HS-27A (cell line): ENCODE measurements at regions not wholly inside any gene's neighbourhood (a gene's known extent, or its start where the extent isn't known, plus 50 kb on each side); places are given as distances from the start of the nearest gene placed in this dataset.
"Not testable (repeated sequence)": the region's sequence is repeated elsewhere in the genome, so short reads cannot be mapped to it uniquely, and the experiment has no call there.

ENCODE experiments used
- DNase-seq: peaks from one replicate; pipeline ENCODE4 v3.0.0-alpha.2; 2012; ENCODE audit warnings: low read depth, missing footprints

DNA sequence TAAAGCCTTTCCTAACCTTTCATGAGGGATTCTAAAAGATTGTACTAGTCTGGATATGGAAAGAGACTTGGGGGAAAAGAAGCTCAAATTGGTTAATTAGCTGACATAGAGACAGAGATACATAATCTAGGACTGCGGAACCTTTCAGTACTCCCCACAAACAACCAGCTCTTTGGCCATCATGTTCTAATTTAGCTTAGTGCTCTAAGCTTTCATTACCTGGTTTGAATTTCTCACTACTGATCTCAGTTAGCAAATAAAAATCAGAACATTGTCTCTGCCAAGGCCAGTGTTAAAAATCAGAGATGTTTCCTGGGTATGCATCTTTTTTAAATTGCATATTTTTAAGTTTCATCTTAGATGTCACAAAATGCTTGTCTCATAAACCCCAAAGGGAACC is 254.4 kb downstream of the GLUD2 start:
- no peak for DNase-seq

DNA sequence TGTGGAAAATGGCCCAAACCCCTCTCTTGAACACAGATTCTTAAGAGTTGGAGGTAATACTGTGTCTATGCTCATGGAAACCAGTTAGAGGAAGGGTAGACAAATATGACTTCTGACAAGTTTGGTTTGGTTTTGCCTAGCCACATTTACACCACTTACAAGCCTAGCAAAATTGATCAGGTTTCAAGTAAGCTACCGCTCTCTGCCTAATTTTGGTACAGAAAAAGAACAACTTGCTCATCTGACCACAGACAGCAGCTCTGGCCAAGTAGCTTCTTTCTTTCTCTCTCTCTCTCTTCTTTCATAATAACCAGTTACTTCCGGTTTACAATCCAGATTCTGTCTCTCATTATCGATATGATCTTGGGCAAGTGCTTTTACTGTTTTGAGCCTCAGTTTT is 260.0 kb downstream of the GLUD2 start:
- no peak for DNase-seq

DNA sequence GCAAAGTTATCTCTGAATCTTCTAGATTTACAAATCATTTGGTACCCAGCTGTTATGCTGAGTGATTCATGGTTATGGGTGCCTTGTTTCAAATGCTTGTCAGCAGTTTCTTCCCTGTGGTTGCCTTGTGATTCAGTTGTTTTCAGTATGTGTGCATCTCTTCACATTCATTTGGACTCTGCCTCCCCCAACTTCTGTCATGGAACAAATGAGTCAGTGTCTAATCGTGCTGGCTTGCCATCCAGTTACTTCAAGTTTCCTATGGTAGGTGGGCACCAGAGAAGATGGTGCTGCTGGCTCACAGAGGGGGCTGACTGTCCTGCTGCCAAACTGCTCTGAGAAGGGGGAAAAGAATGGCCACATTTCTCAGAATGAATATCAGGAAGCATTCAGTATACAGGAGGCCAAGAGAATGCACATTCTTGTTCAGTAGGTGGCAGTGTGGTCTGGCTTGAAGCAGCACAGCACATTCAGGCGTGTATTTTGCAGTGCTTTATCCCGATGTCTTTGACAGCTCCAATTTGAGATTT is 260.9 kb downstream of the GLUD2 start:
- DNase-seq, result no peak

DNA sequence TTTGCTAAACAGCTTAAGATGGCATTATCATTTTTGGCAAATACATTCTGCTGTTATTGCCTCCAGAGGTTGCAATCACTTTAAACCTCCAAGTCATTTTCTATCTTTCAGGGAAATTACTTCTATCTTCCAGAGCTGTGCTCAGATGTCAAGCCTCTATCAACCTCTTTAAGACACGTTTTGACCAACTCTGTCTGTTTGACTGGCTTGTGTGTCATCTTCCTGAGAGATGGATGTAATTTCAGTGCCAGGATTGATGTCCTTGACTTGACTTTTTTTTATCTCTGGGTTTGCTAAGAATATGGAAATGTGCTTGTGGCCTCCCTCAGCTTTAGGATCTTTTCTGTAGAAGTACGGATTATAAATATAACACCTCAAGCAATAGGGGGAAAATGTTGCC is 263.4 kb downstream of the GLUD2 start:
- no peak for DNase-seq

DNA sequence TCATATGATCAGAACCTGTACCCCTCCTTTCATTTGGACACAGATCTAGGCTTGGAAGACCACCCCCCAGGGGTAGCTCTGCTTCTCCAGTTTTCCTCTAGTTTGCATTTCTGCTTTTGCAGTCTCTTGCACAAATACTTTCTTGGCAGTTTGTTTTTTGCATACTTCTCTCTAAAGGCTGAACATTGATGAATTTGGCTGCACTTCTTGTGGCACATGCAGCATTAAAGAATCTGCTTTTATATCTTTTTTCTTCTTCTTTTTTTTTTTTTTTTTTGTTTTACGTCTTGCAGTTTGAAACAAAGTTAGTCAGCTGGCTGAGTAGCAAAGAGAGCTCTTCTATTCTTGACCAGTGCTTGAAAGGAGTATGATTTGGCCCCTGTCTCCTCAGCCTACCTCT is 273.0 kb downstream of the GLUD2 start:
- no peak for DNase-seq

DNA sequence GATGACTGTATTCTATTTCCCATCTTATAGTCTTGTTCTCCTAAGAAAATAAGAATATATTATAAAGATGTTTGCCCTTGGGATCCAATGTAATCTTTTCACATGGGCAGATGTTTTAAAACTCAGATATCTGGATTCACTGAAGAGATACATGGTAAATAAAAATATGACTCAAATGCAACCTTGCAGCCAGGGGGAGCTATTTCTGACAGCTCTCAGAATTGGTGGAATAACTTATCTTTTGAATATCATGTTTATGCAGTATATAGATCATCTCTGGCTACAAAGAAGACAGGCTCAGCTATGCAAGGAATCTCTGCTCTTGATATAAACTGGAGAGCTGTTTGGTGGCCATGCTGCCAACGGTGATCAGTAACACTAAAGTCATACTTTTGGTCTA is 274.7 kb downstream of the GLUD2 start:
- no peak for DNase-seq

DNA sequence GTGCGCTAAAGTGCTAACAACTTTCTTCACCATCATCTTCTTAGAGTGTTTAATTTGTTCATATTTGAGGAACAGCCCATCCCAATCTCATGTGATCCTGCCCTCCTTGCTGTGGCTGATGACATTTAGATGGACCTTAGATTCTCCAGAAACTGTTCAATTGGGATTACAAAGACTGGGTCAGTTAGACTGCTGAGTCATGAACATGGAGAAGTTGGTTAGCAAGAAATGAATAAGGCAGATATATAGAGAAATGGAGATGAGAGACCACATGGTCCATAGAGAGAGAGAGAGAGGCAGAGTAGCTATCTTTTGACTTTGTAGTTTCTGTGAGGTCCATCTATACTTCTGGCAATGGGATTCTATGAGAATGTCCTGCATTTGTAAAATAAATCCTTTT is 275.9 kb downstream of the GLUD2 start:
- DNase-seq, result no peak

DNA sequence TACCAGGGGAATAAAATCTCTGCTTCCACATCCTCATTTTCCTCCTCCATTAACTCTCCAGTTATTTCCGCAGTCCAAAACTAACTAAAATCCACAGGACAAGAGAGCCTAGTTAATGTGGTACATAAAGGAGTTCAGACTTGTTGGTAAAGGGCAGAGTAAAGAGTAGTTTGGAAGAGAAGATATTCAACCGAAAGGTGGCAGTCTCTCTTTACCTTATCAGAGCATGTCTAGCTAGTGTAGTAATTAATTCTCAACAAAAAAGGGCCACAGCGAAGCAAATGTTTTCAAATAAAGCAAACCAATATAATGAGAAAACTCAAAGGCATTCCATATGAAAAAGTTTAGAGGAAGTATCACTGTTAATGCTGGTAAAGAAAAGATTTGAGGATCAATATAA is 286.5 kb downstream of the GLUD2 start:
- DNase-seq, result no peak

DNA sequence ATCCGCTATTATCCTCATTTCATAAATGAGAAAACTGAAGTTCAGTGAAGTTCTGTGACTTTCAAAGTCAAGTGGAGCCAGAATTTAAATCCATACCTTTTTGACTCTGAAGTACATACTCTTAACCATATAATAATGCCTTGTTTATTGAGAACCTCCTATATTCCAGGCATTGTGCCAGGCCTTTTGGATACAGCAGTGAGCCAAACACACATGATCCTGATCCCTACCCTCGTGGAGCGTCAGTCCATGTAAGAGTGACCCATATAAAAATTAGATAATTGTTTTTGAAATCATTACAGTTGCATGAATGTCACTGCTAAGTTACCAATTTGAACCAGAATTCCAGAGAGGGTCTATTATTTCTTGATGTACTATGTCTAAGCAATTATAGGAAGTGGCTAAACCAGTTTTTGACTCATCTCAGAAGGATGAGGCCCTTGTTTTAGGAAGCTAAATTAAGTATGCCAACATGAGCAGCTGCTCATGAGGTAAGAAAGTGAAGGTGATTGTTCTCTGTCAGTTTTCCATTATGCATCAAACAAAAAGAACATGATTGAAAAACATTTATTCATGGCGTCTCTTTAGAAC is 289.5 kb downstream of the GLUD2 start:
- DNase-seq, result no peak

DNA sequence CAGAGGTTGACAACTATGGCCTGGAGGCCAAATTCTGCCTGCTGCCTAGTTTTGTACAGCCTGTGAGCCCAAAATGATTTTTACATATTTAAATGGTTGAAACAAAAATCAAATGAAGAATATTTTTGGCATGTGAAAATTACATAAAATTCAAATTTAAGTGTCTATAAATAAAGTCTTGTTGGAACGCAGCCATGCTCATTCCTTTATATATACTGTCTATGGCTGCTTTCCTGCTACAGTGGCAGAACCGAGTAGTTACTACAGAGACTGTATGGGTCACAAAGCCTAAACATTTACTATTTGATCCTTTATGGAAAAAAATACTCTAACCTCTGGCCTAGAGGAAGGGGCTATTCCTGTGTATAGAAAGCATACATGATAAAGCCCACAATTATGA is 290.4 kb downstream of the GLUD2 start:
- DNase-seq, result no peak

DNA sequence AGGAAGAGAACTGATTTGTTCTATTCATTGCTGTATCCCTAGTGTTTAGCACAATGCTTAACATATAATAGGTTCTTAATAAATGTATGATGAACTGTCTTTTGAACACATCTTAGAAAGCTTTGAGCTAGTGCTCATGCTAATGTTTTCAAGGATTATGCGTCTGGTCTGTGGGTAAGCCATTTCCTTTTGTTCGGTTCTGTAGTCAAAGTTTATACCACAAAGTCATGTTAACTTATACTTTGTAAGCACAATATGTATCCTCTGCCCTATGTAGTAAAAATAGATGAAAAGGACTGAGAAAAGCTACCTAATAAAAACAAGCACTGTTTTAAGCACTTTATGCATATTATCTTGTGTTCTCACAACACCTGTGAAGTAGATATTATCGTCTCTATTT is 301.9 kb downstream of the GLUD2 start:
- no peak for DNase-seq

DNA sequence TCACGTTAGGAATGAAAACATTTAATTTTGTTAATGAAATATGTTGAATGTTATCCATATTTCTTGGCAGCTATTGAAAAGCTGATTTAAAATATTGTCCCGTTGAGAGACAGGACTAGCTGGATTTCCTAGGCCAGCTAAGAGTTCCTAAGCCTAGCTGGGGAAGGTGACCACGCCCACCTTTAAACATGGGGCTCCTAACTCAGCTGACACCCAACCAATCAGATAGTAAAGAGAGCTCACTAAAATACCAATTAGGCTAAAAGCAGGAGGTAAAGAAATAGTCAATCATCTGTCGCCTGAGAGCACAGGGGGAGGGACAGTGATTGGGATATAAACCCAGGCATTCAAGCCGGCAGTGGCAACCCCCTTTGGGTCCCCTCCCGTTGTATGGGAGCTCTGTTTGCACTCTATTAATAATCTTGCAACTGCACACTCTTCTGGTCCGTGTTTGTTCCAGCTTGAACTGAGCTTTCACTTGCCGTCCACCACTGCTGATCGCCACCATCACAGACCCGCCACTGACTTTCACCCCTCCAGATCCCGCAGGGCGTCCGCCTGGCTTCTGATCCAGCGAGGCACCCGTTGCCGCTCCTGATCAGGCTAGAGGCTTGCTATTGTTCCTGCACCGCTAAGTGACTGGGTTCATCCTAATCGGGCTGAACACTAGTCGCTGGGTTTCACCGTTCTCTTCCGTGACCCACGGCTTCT is 308.9 kb downstream of the GLUD2 start:
- no peak for DNase-seq

DNA sequence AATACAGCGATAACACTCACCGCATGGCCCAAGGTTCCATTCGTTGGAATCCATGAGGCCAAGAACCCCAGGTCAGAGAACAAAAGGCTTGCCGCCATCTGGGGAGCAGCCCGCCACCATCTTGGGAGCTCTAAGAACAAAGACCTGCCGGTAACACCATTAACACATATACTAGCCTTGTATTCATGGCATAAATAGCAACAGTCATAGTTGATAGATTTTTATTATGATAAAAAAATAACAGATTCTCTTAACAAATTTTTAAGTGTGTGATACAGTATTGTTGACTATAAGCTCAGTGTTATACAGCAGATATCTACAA is 309.4 kb downstream of the GLUD2 start:
- no peak for DNase-seq

DNA sequence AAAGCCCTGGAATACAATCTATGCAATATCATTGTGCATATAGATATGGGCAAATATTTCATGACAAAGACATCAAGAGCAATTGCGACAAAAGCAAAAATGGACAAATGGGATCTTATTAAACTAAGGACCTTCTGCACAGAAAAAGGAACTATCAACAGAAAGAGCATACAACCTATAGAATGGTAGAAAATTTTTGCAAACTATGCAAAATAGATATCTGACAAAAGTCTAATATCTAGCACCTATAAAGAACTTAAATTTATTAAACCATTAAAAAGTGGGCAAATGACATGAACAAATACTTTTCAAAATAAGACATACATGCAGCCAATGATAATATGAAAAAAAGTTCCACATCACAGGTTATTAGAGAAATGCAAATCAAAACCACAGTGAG is 312.9 kb downstream of the GLUD2 start:
- DNase-seq, result no peak

DNA sequence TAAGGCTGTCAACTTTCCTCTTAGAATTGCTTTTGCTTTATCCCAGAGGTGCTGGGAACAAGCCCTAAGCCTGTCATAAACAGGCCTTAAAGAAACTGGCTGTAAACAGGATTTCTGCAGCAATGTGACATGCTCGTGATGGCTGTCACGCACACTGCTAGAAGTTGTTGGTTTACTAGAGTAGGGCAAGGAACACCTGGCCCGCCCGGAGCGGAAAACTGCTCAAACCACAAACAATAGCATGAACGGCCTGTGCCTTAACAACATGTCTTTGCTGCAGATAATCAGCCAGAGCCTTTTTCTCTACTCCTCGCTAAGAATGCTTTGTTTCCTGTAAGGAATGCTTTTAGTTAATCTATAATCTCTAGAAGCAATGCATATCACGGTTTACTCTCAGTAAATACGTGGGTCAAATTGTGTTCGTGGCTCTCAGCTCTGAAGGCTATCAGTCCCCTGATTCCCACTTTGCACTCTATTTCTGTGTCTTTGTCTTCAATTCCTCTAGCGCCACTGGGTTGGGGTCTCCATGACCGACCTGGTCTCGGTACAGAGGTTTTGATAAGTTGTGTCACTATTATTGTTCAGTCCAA is 318.3 kb downstream of the GLUD2 start:
- DNase-seq, result no peak

DNA sequence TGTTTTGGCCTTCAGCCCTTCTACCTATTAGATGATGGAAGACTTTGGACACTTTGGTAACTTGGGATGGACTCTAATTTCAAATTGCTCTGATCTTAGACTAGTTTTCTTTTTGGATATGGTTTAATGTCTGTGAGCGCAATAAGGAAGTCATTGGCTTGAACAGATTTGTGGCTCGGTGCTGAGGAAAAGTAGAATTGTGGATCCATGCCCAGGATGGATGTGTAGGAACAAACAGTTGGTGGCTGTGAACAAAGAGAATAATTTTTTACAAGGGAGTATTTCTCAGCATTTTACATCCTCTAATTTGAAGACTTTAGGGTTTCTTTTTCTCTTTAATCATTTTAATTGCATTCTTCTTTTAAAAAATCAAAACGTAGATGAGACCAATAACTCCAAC is 327.1 kb downstream of the GLUD2 start:
- no peak for DNase-seq

DNA sequence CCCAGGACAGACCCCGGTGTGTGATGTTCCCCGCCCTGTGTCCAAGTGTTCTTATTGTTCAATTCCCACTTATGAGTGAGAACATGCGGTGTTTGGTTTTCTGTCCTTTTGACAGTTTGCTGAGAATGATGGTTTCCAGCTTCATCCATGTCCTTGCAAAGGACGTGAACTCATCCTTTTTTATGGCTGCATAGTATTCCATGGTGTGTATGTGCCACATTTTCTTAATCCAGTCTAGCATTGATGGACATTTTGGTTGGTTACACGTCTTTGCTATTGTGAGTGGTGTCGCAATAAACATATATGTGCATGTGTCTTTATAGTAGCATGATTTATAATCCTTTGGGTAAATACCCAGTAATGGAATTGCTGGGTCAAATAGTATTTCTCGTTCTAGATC is 334.5 kb downstream of the GLUD2 start:
- DNase-seq, result not testable (repeated sequence)

DNA sequence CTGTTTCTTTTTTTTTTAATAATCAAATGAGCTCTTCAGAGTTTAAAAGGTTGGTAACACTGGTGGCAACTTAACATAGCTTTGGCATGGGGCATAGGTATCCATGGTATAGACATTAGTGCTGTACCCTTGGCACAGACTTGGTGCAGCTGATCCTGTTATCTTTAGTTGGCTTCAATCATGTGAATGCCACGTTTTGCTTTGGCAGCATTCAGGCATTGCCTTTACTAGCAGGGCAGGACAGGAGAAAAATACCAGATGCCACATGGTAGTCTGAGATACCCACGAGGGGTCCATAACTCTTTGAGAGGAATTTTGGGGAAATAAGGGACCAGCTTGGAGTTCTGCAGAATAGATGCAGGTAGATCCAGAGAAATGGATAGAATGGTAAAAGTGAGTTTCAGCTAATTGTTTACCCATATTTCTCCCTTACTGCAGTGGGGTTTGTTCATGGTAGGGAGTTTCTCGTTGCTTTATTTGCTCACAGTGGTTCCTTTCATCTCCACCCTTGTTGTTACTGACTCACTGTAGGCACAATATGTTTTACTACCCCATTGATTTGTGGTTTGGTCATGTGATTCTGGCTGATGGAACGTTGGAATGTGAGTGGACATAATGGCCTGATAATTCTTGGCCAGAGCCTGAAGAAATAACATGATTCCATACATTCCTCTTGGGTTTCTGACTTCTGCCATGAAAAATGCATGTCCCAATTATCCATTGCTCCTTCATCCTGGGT is 342.7 kb downstream of the GLUD2 start:
- DNase-seq, result no peak

DNA sequence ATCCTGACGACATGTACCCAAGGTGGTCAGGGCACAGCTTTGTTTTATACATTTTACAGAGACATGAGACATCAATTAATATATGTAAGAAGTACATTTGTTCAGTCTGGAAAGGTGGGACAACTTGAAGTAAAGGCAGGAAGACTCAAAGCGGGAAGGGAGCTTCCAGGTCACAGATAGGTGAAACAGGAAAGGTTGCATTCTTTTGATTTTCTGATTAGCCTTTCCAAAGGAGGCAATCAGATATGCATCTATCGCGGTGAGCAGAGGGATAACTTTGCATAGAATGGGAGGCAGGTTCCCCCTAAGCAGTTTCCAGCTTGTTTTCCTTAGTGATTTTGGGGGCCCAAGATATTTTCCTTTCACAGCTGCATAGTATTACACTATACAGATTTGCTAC is 358.4 kb downstream of the GLUD2 start:
- DNase-seq, result no peak

DNA sequence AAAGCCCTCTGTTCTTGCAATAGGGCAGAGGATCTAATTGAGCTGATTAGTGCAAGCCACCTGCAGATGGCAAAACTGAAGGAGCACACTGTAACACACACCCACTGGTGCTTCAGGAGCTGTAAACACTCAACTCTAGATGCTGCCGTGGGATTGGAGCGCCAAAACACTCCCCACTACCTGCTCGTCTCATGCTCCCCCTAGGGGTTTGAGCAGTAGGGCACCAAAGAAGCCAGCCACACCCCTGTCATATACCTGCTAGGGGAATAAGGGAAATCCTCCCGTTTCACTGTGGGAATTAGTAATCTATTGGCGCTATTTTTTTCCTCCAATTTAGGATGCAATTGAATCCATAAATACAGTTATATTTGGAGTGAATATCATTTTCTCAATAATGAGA is 360.2 kb downstream of the GLUD2 start:
- DNase-seq, result no peak

DNA sequence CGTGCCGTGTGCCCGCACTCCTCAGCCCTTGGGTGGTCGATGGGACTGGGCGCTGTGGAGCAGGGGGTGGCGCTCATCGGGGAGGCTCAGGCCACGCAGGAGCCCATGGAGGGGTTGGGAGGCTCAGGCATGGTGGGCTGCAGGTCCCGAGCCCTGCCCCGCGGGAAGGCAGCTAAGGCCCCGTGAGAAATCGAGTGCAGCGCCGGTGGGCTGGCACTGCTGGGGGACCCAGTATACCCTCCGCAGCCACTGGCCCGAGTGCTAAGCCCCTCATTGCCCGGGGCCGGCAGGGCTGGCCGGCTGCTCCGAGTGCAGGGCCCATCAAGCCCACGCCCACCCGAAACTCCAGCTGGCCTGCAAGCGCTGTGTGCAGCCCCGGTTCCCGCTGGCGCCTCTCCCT is 384.1 kb downstream of the GLUD2 start:
- DNase-seq, result not testable (repeated sequence)

DNA sequence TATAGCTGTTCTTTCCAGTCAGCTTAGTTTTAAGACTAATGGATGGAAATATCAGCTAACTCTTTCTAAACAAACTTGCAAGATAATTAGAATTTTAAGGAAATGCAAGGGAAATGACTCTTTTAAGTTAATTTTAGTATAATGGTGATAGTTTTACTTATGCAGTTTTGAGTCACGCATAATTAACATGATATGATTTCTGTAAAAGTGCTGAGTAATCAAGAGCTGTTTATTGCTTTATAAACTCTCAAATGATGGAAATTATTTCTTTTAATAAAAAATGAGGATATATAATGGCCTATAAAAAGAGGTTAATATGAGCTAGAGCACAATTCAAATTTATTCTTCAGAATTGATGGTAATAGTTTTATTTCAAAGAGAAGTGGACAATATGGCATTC is 385.9 kb downstream of the GLUD2 start:
- DNase-seq, result no peak

DNA sequence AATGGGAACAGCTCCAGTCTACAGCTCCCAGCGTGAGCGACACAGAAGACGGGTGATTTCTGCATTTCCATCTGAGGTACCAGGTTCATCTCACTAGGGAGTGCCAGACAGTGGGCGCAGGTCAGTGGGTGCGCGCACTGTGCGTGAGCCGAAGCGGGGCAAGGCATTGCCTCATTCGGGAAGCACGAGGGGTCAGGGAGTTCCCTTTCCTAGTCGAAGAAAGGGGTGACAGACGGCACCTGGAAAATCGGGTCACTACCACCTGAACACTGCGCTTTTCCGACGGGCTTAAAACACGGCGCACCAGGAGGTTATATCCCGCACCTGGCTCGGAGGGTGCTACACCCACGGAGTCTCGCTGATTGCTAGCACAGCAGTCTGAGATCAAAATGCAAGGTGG is 390.3 kb downstream of the GLUD2 start:
- not testable (repeated sequence) for DNase-seq
